ENCODE measurements at regions not wholly inside any gene's neighbourhood (a gene's known extent, or its start where the extent isn't known, plus 50 kb on each side); places are given as distances from the start of the nearest gene placed in this dataset.

DNA sequence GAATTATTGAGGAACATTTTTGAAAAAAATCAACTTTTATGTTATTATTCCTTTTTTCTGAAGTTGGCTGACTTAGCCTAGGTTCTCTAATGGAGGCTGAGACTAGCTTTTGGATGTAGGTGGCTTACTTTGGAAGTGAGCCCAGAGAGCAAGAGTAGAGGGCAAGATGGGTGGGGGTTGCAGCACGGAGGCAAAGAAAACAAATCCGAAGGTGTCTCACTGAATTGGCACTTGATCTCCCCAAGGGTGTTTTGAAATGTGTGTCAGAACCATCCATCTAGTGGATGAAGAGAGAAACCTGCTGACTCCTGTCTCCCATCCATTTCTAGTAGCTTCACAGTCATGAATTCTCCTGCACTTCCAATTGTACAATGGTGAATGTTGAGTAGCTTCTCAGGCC, 390.7 kb downstream of the TMEM182 start:
- no peaks in the 10 kb centered on the region for H3K4me1 ChIP-seq (ENCODE audit: insufficient read depth, low read length)
- no peaks in the 10 kb centered on the region for H3K9me3 ChIP-seq (ENCODE audit: insufficient read depth, low read depth, low read length)

GRCh38 chr2:103153580-103154284, 391.9 kb downstream of the TMEM182 start:
- no peak overlapping the region for H3K27ac ChIP-seq (ENCODE audit: low read length)
- no peaks in the 10 kb centered on the region for H3K4me1 ChIP-seq (ENCODE audit: insufficient read depth, low read length)
- H3K9me3 ChIP-seq (ENCODE audit: insufficient read depth, low read depth, low read length) = no peaks in the 10 kb centered on the region
- no peak overlapping the region for H3K4me3 ChIP-seq (ENCODE audit: low read length)
- no peak overlapping the region for H3K9ac ChIP-seq (ENCODE audit: low read depth, low read length)
- no peaks in the 10 kb centered on the region for H3K36me3 ChIP-seq (ENCODE audit: insufficient read depth, low read depth, low read length)
- no peaks in the 10 kb centered on the region for H3K27me3 ChIP-seq (ENCODE audit: insufficient read depth, low read length)

More for the DNA sequence above, 390.7 kb downstream of the TMEM182 start:
- Histone ChIP-seq H3K9ac (ENCODE audit: low read depth, low read length) (no peak overlapping the region), H3K27me3 (ENCODE audit: insufficient read depth, low read length) (no peaks in the 10 kb centered on the region), H3K4me3 (ENCODE audit: low read length) (no peak overlapping the region), H3K36me3 (ENCODE audit: insufficient read depth, low read depth, low read length) (no peaks in the 10 kb centered on the region), H3K27ac (ENCODE audit: low read length) (no peak overlapping the region)

DNA sequence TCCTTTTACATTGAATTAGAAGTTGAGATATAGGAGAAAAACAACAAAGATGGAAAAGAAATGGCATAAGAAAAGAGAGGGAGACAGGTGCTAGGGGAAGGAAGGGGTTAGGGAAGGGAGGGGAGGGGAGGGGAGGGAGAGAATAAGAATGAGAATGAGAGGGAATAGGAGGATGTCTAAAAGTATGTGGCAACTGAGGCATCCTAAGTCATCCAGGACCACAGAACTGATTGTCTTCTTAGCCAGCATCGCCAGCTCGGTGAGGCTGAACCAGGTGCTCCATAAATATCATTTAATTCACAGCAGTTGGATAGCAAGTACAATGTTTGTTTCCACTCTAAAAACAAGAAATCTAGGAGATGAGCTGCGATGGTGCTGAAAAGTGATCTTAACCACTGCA, 393.5 kb downstream of the TMEM182 start:
- H3K36me3 ChIP-seq (ENCODE audit: insufficient read depth, low read depth, low read length) = no peaks in the 10 kb centered on the region
- no peak overlapping the region for H3K9ac ChIP-seq (ENCODE audit: low read depth, low read length)
- no peaks in the 10 kb centered on the region for H3K27me3 ChIP-seq (ENCODE audit: insufficient read depth, low read length)
- no peaks in the 10 kb centered on the region for H3K9me3 ChIP-seq (ENCODE audit: insufficient read depth, low read depth, low read length)
- no peak overlapping the region for H3K27ac ChIP-seq (ENCODE audit: low read length)
- no peak overlapping the region for H3K4me3 ChIP-seq (ENCODE audit: low read length)
- H3K4me1 ChIP-seq (ENCODE audit: insufficient read depth, low read length) = no peaks in the 10 kb centered on the region

GRCh38 chr2:103159018-103159417, 397.2 kb downstream of the TMEM182 start:
- H3K9me3 ChIP-seq (ENCODE audit: insufficient read depth, low read depth, low read length) = no peaks in the 10 kb centered on the region
- no peaks in the 10 kb centered on the region for H3K27me3 ChIP-seq (ENCODE audit: insufficient read depth, low read length)
- H3K4me1 ChIP-seq (ENCODE audit: insufficient read depth, low read length) = no peaks in the 10 kb centered on the region
- no peak overlapping the region for H3K4me3 ChIP-seq (ENCODE audit: low read length)
- H3K36me3 ChIP-seq (ENCODE audit: insufficient read depth, low read depth, low read length) = no peaks in the 10 kb centered on the region
- no peak overlapping the region for H3K27ac ChIP-seq (ENCODE audit: low read length)
- H3K9ac ChIP-seq (ENCODE audit: low read depth, low read length) = no peak overlapping the region

GRCh38 chr2:103161456-103162289, 399.8 kb downstream of the TMEM182 start:
- no peaks in the 10 kb centered on the region for H3K36me3 ChIP-seq (ENCODE audit: insufficient read depth, low read depth, low read length)
- H3K9me3 ChIP-seq (ENCODE audit: insufficient read depth, low read depth, low read length) = no peaks in the 10 kb centered on the region
- H3K27me3 ChIP-seq (ENCODE audit: insufficient read depth, low read length) = no peaks in the 10 kb centered on the region
- H3K4me3 ChIP-seq (ENCODE audit: low read length) = no peak overlapping the region
- no peak overlapping the region for H3K9ac ChIP-seq (ENCODE audit: low read depth, low read length)
- H3K27ac ChIP-seq (ENCODE audit: low read length) = no peak overlapping the region
- peaks cover 9% of the 10 kb centered on the region; the same call in 1 of the 2 replicates for H3K4me1 ChIP-seq (ENCODE audit: insufficient read depth, low read length)

DNA sequence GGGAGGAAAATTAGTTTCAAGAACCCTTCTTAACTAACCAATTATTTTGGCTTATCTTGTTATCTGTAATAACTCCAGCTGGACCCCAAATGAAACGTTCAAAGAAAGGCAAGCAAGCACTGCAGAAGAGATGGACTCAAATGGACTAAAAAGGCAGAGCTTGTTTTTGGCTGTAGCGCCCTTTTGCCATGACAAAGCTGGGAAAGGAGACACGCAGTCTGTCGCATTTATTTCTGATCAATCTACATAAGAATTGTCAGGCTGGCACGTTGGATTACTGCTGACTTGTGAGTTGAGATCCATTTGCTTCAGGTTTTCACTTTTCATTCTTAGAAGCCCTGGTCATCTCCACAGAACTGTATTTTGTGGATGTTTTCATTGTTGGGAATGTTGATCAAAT, 402.9 kb downstream of the TMEM182 start:
- peaks cover 9% of the 10 kb centered on the region; the same call in 1 of the 2 replicates for H3K4me1 ChIP-seq (ENCODE audit: insufficient read depth, low read length)
- H3K9me3 ChIP-seq (ENCODE audit: insufficient read depth, low read depth, low read length) = no peaks in the 10 kb centered on the region
- H3K36me3 ChIP-seq (ENCODE audit: insufficient read depth, low read depth, low read length) = no peaks in the 10 kb centered on the region
- no peak overlapping the region for H3K27ac ChIP-seq (ENCODE audit: low read length)
- no peaks in the 10 kb centered on the region for H3K27me3 ChIP-seq (ENCODE audit: insufficient read depth, low read length)
- H3K9ac ChIP-seq (ENCODE audit: low read depth, low read length) = no peak overlapping the region
- H3K4me3 ChIP-seq (ENCODE audit: low read length) = no peak overlapping the region

DNA sequence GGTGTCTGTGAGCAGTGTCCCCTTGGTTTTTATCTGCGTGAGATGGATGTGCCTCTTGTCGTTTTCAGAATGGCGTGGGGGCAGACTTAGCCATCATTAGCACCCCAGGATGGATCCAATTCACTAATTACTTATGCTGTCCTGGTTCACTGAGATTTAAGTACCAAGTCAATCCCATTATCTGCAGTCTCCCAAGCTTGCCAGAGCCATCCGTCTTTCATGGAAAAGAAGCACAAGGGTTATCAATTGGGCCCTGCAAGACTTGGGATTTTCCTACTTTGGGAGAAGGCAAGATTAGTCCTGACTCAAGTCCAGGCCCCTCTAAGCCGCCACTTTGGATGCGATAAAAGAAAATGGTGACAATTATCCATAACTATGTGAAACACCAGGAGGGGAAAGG, 404.0 kb downstream of the TMEM182 start:
- Histone ChIP-seq H3K9ac (ENCODE audit: low read depth, low read length) (no peak overlapping the region), H3K4me1 (ENCODE audit: insufficient read depth, low read length) (peaks cover 9% of the 10 kb centered on the region; the same call in 1 of the 2 replicates), H3K9me3 (ENCODE audit: insufficient read depth, low read depth, low read length) (no peaks in the 10 kb centered on the region), H3K36me3 (ENCODE audit: insufficient read depth, low read depth, low read length) (no peaks in the 10 kb centered on the region), H3K27ac (ENCODE audit: low read length) (no peak overlapping the region), H3K4me3 (ENCODE audit: low read length) (no peak overlapping the region), H3K27me3 (ENCODE audit: insufficient read depth, low read length) (no peaks in the 10 kb centered on the region)

GRCh38 chr2:103166456-103167324, 404.9 kb downstream of the TMEM182 start:
- Histone ChIP-seq H3K9me3 (ENCODE audit: insufficient read depth, low read depth, low read length) (no peaks in the 10 kb centered on the region), H3K9ac (ENCODE audit: low read depth, low read length) (no peak overlapping the region), H3K27ac (ENCODE audit: low read length) (no peak overlapping the region), H3K36me3 (ENCODE audit: insufficient read depth, low read depth, low read length) (no peaks in the 10 kb centered on the region), H3K4me3 (ENCODE audit: low read length) (no peak overlapping the region), H3K4me1 (ENCODE audit: insufficient read depth, low read length) (peaks cover 9% of the 10 kb centered on the region; the same call in 1 of the 2 replicates), H3K27me3 (ENCODE audit: insufficient read depth, low read length) (no peaks in the 10 kb centered on the region)

DNA sequence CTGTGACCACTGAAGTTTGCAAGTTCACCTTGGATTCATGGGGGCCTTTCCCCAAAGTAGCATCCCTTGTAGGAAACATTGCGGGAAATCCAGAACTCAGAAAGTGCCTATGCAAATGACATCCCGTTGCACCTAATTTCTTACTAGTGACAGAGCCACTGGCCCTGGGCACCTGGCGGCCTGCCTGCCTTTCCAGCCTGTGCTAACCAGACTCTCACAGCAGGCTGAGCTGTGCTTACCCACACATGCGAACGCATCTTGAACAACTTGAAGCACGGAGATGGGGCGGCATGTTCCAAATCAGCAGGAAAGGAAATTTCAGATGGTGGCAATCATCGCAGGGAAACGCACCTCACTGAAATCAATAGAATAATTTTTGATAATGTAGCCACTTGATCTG, 405.8 kb downstream of the TMEM182 start:
- Histone ChIP-seq H3K27me3 (ENCODE audit: insufficient read depth, low read length) (no peaks in the 10 kb centered on the region), H3K9ac (ENCODE audit: low read depth, low read length) (no peak overlapping the region), H3K4me3 (ENCODE audit: low read length) (no peak overlapping the region), H3K4me1 (ENCODE audit: insufficient read depth, low read length) (peaks cover 9% of the 10 kb centered on the region; the same call in 1 of the 2 replicates), H3K36me3 (ENCODE audit: insufficient read depth, low read depth, low read length) (no peaks in the 10 kb centered on the region), H3K9me3 (ENCODE audit: insufficient read depth, low read depth, low read length) (no peaks in the 10 kb centered on the region), H3K27ac (ENCODE audit: low read length) (no peak overlapping the region)

DNA sequence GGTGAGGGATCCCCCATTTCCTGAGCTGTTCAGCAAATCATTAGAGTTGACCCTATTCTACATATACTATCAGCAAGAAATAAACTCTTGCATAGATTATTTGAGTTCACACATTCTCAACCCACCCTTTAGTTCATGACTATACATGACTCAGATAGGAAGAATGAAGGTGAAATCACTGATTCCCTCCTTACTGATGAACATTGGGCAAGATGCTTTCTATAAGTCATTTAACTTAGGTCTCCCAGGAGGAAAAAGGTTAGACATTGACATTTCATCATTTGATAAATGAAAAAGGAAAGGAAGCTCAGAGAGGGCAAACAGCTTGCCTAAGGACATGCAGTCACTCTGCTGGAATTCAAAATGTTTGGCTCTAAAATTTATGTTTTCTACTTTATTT, 408.0 kb downstream of the TMEM182 start:
- H3K27ac ChIP-seq (ENCODE audit: low read length) = no peak overlapping the region
- H3K27me3 ChIP-seq (ENCODE audit: insufficient read depth, low read length) = no peaks in the 10 kb centered on the region
- H3K36me3 ChIP-seq (ENCODE audit: insufficient read depth, low read depth, low read length) = no peaks in the 10 kb centered on the region
- peaks cover 2% of the 10 kb centered on the region; the same call in 1 of the 2 replicates for H3K4me1 ChIP-seq (ENCODE audit: insufficient read depth, low read length)
- H3K4me3 ChIP-seq (ENCODE audit: low read length) = no peak overlapping the region
- H3K9me3 ChIP-seq (ENCODE audit: insufficient read depth, low read depth, low read length) = no peaks in the 10 kb centered on the region
- H3K9ac ChIP-seq (ENCODE audit: low read depth, low read length) = no peak overlapping the region

- no peaks in the 10 kb centered on the region; the same call in 1 of the 2 replicates for H3K27me3 ChIP-seq (ENCODE audit: insufficient read depth, low read length)
These were observed 411.0 kb downstream of the TMEM182 start for GRCh38 chr2:103172821-103173220.

More at GRCh38 chr2:103172821-103173220, 411.0 kb downstream of the TMEM182 start:
- no peak overlapping the region for H3K4me3 ChIP-seq (ENCODE audit: low read length)
- H3K9me3 ChIP-seq (ENCODE audit: insufficient read depth, low read depth, low read length) = no peaks in the 10 kb centered on the region
- H3K36me3 ChIP-seq (ENCODE audit: insufficient read depth, low read depth, low read length) = no peaks in the 10 kb centered on the region
- H3K9ac ChIP-seq (ENCODE audit: low read depth, low read length) = no peak overlapping the region
- H3K4me1 ChIP-seq (ENCODE audit: insufficient read depth, low read length) = no peaks in the 10 kb centered on the region
- H3K27ac ChIP-seq (ENCODE audit: low read length) = no peak overlapping the region
